B cell (primary cell): ENCODE measurements at regions not wholly inside any gene's neighbourhood (a gene's known extent, or its start where the extent isn't known, plus 50 kb on each side); places are given as distances from the start of the nearest gene placed in this dataset.

Experiments
- CTCF ChIP-seq: fragments of 200-600 bp; IDR thresholded peaks from one replicate; pipeline ENCODE4 v1.8.0; 2022; ENCODE audit warnings: antibody characterized with exemption, mild to moderate bottlenecking
- EZH2 ChIP-seq: IDR thresholded peaks from 2 replicates; pipeline ENCODE4 v1.6.1; 2012; ENCODE audit warnings: borderline replicate concordance, low read depth, mild to moderate bottlenecking, moderate library complexity, low read length; ENCODE audit not compliant: insufficient read depth, poor library complexity, severe bottlenecking

GRCh38 chr13:74414458-74414857 is 280.3 kb upstream of the KLF12 start:
- TF ChIP-seq CTCF = no peak
- no peak for TF ChIP-seq EZH2
